Globus pallidus (tissue), 1 donor: ENCODE measurements at regions not wholly inside any gene's neighbourhood (a gene's known extent, or its start where the extent isn't known, plus 50 kb on each side); places are given as distances from the start of the nearest gene placed in this dataset.
"Not testable (repeated sequence)": the region's sequence is repeated elsewhere in the genome, so short reads cannot be mapped to it uniquely, and the experiment has no call there.

Experiments used
- DNase-seq: peaks from one replicate; pipeline ENCODE4 v3.0.0-alpha.2; 2015; ENCODE audit warnings: low spot score

GRCh38 chrX:75673468-75673867 lies 111.6 kb downstream of the MAGEE2 start:
- DNase-seq = no peak

DNA sequence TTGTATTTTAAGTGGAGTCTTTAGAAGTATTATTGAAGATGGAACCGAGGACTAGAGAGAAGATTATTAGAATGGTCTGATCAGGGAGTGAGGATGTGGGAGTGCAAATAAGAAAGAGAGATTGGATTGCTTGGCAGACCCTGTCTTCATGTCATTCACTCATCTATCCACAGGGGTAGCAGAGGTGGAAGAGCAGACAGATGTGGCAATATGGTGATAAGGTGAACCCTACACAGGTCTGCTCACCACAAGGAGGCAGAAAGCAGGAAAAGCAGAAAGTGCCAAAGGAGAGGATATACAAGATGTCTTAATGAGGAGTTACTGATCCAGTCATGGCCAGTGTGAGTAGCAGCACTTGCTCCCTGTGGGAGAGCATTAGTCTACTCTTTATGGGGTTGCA lies 129.4 kb downstream of the MAGEE2 start:
- DNase-seq = no peak

DNA sequence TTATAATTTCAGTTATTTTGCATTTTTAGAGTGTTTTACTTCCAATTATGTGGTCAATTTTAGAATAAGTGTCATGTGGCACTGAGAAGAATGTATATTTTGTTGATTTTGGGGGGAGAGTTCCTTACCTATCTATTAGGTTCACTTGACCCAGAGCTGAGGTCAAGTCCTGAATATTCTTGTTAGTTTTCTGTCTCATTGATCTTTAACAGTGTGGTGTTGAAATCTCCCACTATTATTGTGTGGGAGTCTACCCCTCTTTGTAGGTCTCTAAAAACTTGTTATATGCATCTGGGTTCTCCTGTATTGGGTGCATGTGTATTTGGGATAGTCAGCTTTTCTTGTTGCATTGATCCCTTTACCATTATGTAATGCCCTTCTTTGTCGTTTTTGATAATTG lies 127.0 kb upstream of the ZDHHC15 start:
- DNase-seq = no peak

- no peak for DNase-seq
These were observed 126.2 kb upstream of the ZDHHC15 start for GRCh38 chrX:75648803-75649588.

- DNase-seq = no peak
These were observed 120.0 kb upstream of the ZDHHC15 start for GRCh38 chrX:75642811-75643361.

- no peak for DNase-seq
These were observed 115.5 kb upstream of the ZDHHC15 start for GRCh38 chrX:75638332-75638731.

DNA sequence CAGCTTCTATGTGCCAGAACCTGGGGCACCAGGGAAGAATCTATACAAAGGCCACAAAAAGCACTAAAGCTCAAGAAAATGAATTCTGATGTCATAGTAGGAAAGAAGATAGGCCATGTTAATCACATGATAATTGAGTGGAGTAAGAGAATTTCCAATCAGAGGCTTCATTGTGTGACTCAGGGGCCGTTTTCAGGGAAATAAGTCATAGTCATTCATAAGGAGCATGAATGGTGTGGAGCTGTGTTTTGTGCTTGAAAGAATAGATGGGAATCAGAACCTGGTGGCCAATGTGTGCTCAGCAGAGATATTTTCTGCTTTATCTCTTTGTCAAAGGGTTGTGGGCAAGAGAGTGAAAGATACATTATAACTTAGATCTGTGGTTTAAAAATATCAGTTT lies 102.4 kb upstream of the ZDHHC15 start:
- DNase-seq = peak; percentile 21

- no peak for DNase-seq
These were observed 100.7 kb upstream of the ZDHHC15 start for GRCh38 chrX:75623535-75623934.

- no peak for DNase-seq
These were observed 86.6 kb upstream of the ZDHHC15 start for GRCh38 chrX:75609406-75609805.

DNA sequence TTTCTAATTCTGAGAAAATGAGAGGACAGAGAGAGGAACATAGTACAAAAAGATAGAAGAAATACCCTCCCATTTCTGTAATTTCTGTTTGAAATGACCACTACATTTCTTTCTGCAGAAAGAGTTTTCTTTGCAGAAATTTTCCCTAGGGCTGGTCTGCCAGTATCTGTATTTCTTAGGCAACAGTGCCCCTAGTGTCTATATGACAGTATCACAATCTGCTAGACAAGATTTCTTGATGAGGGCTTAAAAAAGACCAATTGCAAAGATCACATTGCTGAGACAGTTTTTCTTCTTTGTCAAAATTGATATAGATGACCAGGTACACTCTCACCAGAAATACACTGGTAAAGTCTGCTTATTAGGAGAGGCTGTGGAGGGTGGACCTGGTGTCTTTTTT lies 81.0 kb upstream of the ZDHHC15 start:
- DNase-seq = peak; percentile 13

- DNase-seq = not testable (repeated sequence)
These were observed 79.2 kb upstream of the ZDHHC15 start for GRCh38 chrX:75602022-75602421.

- DNase-seq = peak; percentile 19
These were observed 73.3 kb upstream of the ZDHHC15 start for GRCh38 chrX:75596178-75596577.

- DNase-seq = not testable (repeated sequence)
These were observed 70.3 kb upstream of the ZDHHC15 start for GRCh38 chrX:75593186-75593585.

- no peak for DNase-seq
These were observed 59.7 kb upstream of the ZDHHC15 start for GRCh38 chrX:75582511-75582910.
